ENCODE measurements at regions not wholly inside any gene's neighbourhood (a gene's known extent, or its start where the extent isn't known, plus 50 kb on each side); places are given as distances from the start of the nearest gene placed in this dataset.

GRCh38 chr22:46098525-46099475, 51.5 kb upstream of the PPARA start:
- Histone ChIP-seq H4K20me1 (ENCODE audit: control insufficient read depth, insufficient read depth, low read depth, low read length) (no peaks in the 10 kb centered on the region), H3K4me1 (ENCODE audit: control insufficient read depth, low read length) (no peaks in the 10 kb centered on the region), H3K9me3 (ENCODE audit: control insufficient read depth, insufficient read depth, low read length) (no peaks in the 10 kb centered on the region), H3K9me2 (replicated peaks; ENCODE audit: control insufficient read depth, low read length) (no peaks in the 10 kb centered on the region), H3K27me3 (ENCODE audit: control insufficient read depth, low read length) (no peaks in the 10 kb centered on the region), H3K79me2 (ENCODE audit: control insufficient read depth, low read length) (no peaks in the 10 kb centered on the region), H3K4me2 (ENCODE audit: low read length) (no peak overlapping the region), H3F3A (ENCODE audit: control insufficient read depth, insufficient read depth) (no peaks in the 10 kb centered on the region), H3K27ac (ENCODE audit: low read depth, low read length) (no peak overlapping the region), H3K4me3 (ENCODE audit: low read length) (no peak overlapping the region), H3K36me3 (ENCODE audit: control insufficient read depth, low read length) (no peaks in the 10 kb centered on the region)
- no peak for TF ChIP-seq CTCF (IDR thresholded peaks at IDR 0.05; ENCODE audit: low read depth, low read length, poor library complexity, severe bottlenecking)
- no peak for TF ChIP-seq EZH2phosphoT487 (IDR thresholded peaks at IDR 0.05; ENCODE audit: borderline replicate concordance, low read length)

GRCh38 chr22:46099740-46100139, 50.6 kb upstream of the PPARA start:
- Histone ChIP-seq H3K9me3 (ENCODE audit: control insufficient read depth, insufficient read depth, low read length) (no peaks in the 10 kb centered on the region), H3K79me2 (ENCODE audit: control insufficient read depth, low read length) (no peaks in the 10 kb centered on the region)

GRCh38 chr22:46100401-46101105, 49.8 kb upstream of the PPARA start:
- no peaks in the 10 kb centered on the region for H3K36me3 ChIP-seq (ENCODE audit: control insufficient read depth, low read length)
- no peaks in the 10 kb centered on the region for H3K9me3 ChIP-seq (ENCODE audit: control insufficient read depth, insufficient read depth, low read length)
- no peak overlapping the region for H3K4me3 ChIP-seq (ENCODE audit: low read length)
- H3K79me2 ChIP-seq (ENCODE audit: control insufficient read depth, low read length) = no peaks in the 10 kb centered on the region
- no peaks in the 10 kb centered on the region for H3K27me3 ChIP-seq (ENCODE audit: control insufficient read depth, low read length)
- TF ChIP-seq CTCF (IDR thresholded peaks at IDR 0.05; ENCODE audit: low read depth, low read length, poor library complexity, severe bottlenecking) (no peak), EZH2phosphoT487 (IDR thresholded peaks at IDR 0.05; ENCODE audit: borderline replicate concordance, low read length) (no peak)
- no peaks in the 10 kb centered on the region for H3F3A ChIP-seq (ENCODE audit: control insufficient read depth, insufficient read depth)
- H3K27ac ChIP-seq (ENCODE audit: low read depth, low read length) = no peak overlapping the region
- H3K9me2 ChIP-seq (replicated peaks; ENCODE audit: control insufficient read depth, low read length) = no peaks in the 10 kb centered on the region
- no peaks in the 10 kb centered on the region for H4K20me1 ChIP-seq (ENCODE audit: control insufficient read depth, insufficient read depth, low read depth, low read length)
- H3K4me1 ChIP-seq (ENCODE audit: control insufficient read depth, low read length) = no peaks in the 10 kb centered on the region
- H3K4me2 ChIP-seq (ENCODE audit: low read length) = no peak overlapping the region

More at GRCh38 chr22:46099740-46100139, 50.6 kb upstream of the PPARA start:
- TF ChIP-seq EZH2phosphoT487 (IDR thresholded peaks at IDR 0.05; ENCODE audit: borderline replicate concordance, low read length) (no peak), CTCF (IDR thresholded peaks at IDR 0.05; ENCODE audit: low read depth, low read length, poor library complexity, severe bottlenecking) (no peak)
- H3K9me2 ChIP-seq (replicated peaks; ENCODE audit: control insufficient read depth, low read length) = no peaks in the 10 kb centered on the region
- H3K4me2 ChIP-seq (ENCODE audit: low read length) = no peak overlapping the region
- no peaks in the 10 kb centered on the region for H4K20me1 ChIP-seq (ENCODE audit: control insufficient read depth, insufficient read depth, low read depth, low read length)
- no peak overlapping the region for H3K4me3 ChIP-seq (ENCODE audit: low read length)
- no peak overlapping the region for H3K27ac ChIP-seq (ENCODE audit: low read depth, low read length)
- H3F3A ChIP-seq (ENCODE audit: control insufficient read depth, insufficient read depth) = no peaks in the 10 kb centered on the region
- no peaks in the 10 kb centered on the region for H3K36me3 ChIP-seq (ENCODE audit: control insufficient read depth, low read length)
- no peaks in the 10 kb centered on the region for H3K4me1 ChIP-seq (ENCODE audit: control insufficient read depth, low read length)
- H3K27me3 ChIP-seq (ENCODE audit: control insufficient read depth, low read length) = no peaks in the 10 kb centered on the region
